ENCODE measurements at regions not wholly inside any gene's neighbourhood (a gene's known extent, or its start where the extent isn't known, plus 50 kb on each side); places are given as distances from the start of the nearest gene placed in this dataset.

- no peak for TF ChIP-seq CTCF (IDR thresholded peaks at IDR 0.05; ENCODE audit: low read depth, low read length, missing control alignments)
- Histone ChIP-seq H3K36me3 (replicated peaks) (no peaks in the 10 kb centered on the region), H3K4me3 (ENCODE audit: low read depth, low read length) (no peak overlapping the region), H3K27ac (no peak overlapping the region), H3K27me3 (replicated peaks) (no peaks in the 10 kb centered on the region)
- no peak for DNase-seq
- in situ Hi-C loops (cut with HindIII; ENCODE audit: low pct_ligation_motif_present, low sequenced_read_pairs): no loop called here
Measured at GRCh38 chr4:141338238-141338637, 117.5 kb downstream of the ZNF330 start.

GRCh38 chr4:141339391-141339790 lies 118.7 kb downstream of the ZNF330 start:
- Histone ChIP-seq H3K27me3 (replicated peaks) (no peaks in the 10 kb centered on the region), H3K27ac (no peak overlapping the region), H3K36me3 (replicated peaks) (no peaks in the 10 kb centered on the region), H3K4me3 (ENCODE audit: low read depth, low read length) (no peak overlapping the region)
- in situ Hi-C loops (cut with HindIII; ENCODE audit: low pct_ligation_motif_present, low sequenced_read_pairs): no loop called here
- no peak for TF ChIP-seq CTCF (IDR thresholded peaks at IDR 0.05; ENCODE audit: low read depth, low read length, missing control alignments)
- DNase-seq: no peak

- in situ Hi-C loops (cut with HindIII; ENCODE audit: low pct_ligation_motif_present, low sequenced_read_pairs): no loop called here
- H3K36me3 ChIP-seq (replicated peaks): no peaks in the 10 kb centered on the region
- DNase-seq: no peak
- H3K27me3 ChIP-seq (replicated peaks): no peaks in the 10 kb centered on the region
- TF ChIP-seq CTCF (IDR thresholded peaks at IDR 0.05; ENCODE audit: low read depth, low read length, missing control alignments): no peak
- H3K4me3 ChIP-seq (ENCODE audit: low read depth, low read length): no peak overlapping the region
- H3K27ac ChIP-seq: no peak overlapping the region
Measured at GRCh38 chr4:141339966-141340365, 119.3 kb downstream of the ZNF330 start.

- TF ChIP-seq CTCF (IDR thresholded peaks at IDR 0.05; ENCODE audit: low read depth, low read length, missing control alignments): no peak
- no peak for DNase-seq
- no peaks in the 10 kb centered on the region for H3K27me3 ChIP-seq (replicated peaks)
- no peaks in the 10 kb centered on the region for H3K36me3 ChIP-seq (replicated peaks)
- in situ Hi-C loops (cut with HindIII; ENCODE audit: low pct_ligation_motif_present, low sequenced_read_pairs): no loop called here
- no peak overlapping the region for H3K27ac ChIP-seq
- H3K4me3 ChIP-seq (ENCODE audit: low read depth, low read length): no peak overlapping the region
Measured at GRCh38 chr4:141340458-141340857, 119.8 kb downstream of the ZNF330 start.

GRCh38 chr4:141346144-141346543 lies 125.4 kb downstream of the ZNF330 start:
- Histone ChIP-seq H3K4me3 (ENCODE audit: low read depth, low read length) (no peak overlapping the region), H3K27ac (no peak overlapping the region), H3K36me3 (replicated peaks) (no peaks in the 10 kb centered on the region), H3K27me3 (replicated peaks) (no peaks in the 10 kb centered on the region)
- TF ChIP-seq CTCF (IDR thresholded peaks at IDR 0.05; ENCODE audit: low read depth, low read length, missing control alignments): peak; percentile 60
- DNase-seq: peak; percentile 31
- in situ Hi-C loops (cut with HindIII; ENCODE audit: low pct_ligation_motif_present, low sequenced_read_pairs): no loop called here

- H3K27ac ChIP-seq: no peak overlapping the region
- no peak for TF ChIP-seq CTCF (IDR thresholded peaks at IDR 0.05; ENCODE audit: low read depth, low read length, missing control alignments)
- H3K27me3 ChIP-seq (replicated peaks): no peaks in the 10 kb centered on the region
- H3K4me3 ChIP-seq (ENCODE audit: low read depth, low read length): no peak overlapping the region
- DNase-seq: no peak
- in situ Hi-C loops (cut with HindIII; ENCODE audit: low pct_ligation_motif_present, low sequenced_read_pairs): no loop called here
- no peaks in the 10 kb centered on the region for H3K36me3 ChIP-seq (replicated peaks)
Measured at GRCh38 chr4:141347684-141348083, 127.0 kb downstream of the ZNF330 start.

Measured in brain microvascular endothelial cell (primary cell).